Breast epithelium (tissue), 3 donors: ENCODE measurements at regions not wholly inside any gene's neighbourhood (a gene's known extent, or its start where the extent isn't known, plus 50 kb on each side); places are given as distances from the start of the nearest gene placed in this dataset.

ENCODE experiments used
- CTCF ChIP-seq, 3 donors: fragments of 450-650 bp; IDR thresholded peaks; one replicate each; pipeline ENCODE4 v1.5.1; 2016 to 2017; ENCODE audit warnings: antibody characterized with exemption in 3 of 3, mild to moderate bottlenecking in 3 of 3, moderate library complexity in 3 of 3
- POLR2A ChIP-seq: fragments of 450-650 bp; IDR thresholded peaks from one replicate; pipeline ENCODE4 v1.6.1; 2016; ENCODE audit warnings: antibody characterized with exemption, mild to moderate bottlenecking, moderate library complexity

GRCh38 chr9:115862021-115862420, 291.6 kb upstream of the PAPPA start:
- TF ChIP-seq CTCF (IDR thresholded peaks at IDR 0.05) (no peak), POLR2A (no peak)
